Inferior parietal cortex (tissue), 1 donor: ENCODE measurements at regions not wholly inside any gene's neighbourhood (a gene's known extent, or its start where the extent isn't known, plus 50 kb on each side); places are given as distances from the start of the nearest gene placed in this dataset.

ENCODE experiments used
- DNase-seq: peaks from one replicate; pipeline ENCODE4 v3.0.0-alpha.2; 2016; ENCODE audit errors: extremely low spot score

DNA sequence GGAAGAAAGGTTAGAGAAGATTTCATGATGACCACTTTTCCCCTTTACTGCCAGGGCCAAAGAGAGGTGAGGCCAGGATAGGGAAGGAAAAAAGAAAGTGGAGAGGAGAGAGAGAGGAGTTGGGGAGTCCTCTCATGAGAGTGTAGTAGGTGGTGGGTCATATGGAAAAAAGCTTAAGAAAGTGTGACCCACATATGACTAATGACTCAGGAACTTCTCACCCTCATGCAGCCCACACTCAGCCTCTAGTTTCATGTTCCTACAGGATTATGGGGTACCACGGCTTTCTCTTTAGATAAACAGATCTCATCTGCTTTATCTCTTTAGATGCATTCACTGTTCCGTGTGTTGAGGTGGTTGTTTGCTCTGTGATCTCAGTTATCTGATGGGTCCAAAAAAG lies 462.5 kb upstream of the IGFBP3 start:
- DNase-seq, result no peak

DNA sequence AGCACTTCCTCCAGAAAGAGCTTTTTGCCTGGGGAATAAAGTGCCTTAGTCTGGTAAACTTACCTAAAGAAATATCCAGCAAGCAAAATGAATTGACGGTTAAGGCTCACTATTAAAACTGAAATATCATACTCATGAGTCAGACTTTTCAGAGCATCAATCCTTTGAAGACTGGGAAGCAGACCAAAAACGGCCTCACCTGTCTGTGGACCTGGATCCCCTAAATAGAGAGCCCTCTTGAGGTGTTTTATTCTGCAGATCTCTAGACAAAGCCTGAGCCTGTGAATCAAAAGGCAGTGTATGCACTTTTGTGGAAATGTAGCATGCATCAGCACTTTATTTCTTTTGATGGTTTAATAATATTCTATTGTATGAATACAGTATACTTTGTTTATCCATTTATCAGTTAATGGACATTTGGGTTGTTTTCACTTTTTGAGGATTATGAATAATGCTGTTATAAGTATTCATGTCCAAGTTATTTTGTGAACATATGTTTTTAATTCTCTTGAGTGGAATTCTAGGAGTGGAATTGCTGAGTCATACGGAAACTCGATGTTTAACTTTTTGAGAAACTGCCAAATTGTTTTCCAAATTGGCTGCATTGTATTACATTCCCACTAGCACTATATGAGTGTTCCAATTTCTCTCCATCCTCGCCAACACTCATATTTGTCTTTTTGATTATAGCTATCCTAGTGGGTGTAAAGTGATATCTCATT lies 449.0 kb upstream of the IGFBP3 start:
- DNase-seq, result no peak

DNA sequence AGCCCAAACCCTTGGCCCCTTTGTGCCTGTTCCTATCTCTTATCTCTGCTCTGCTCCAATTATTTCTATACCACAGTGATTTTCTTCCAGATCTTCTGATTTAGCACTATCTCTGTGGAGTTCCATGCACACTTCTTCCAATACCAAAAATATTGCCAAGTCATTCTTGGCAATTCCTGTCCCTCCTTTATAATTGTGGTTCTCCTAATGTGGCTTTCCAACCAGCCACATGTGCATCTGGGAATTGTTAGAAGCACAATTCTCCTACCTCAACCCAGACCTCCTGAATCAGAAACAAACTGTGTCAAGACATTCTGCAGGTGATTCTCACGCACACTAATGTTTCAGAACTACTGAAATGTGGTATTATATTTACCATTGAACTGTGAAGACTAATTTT lies 447.8 kb upstream of the IGFBP3 start:
- DNase-seq, result no peak

DNA sequence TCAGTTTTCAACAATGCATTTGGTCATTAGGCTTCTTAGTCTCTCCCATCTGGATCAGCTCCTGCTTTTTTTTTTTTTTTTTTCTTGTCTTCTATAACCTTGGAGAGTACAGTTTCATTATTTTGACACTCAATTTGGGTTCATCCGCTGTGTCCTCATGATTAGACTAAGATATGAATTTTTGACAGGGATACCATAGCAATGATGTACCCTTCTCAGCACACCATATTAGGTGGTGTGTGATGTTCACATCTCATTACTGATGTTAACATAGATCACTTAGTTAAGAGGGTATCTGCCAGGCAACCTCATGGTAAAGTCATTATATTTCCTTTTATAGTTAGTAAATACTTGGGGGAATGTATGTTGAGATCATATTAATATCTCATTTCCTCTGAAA lies 445.5 kb upstream of the IGFBP3 start:
- no peak for DNase-seq

DNA sequence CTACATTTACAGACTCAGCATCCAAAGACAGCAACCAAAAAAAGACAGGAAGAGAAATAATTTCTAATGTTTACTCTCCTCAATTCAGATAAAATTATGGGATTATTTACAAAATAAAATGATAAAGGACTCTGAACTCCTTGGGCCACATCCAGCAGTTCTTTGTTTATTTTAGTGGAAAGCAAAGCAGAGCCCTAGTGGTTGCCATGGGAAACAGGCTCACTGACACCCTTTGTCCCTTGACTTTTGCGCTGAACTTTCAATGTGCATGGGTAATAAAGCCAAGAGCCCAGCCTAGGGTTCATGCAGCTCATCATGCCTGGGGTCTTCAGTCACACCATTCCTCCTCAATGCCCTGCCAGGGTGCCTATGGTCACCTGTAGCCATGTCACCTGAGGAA lies 442.6 kb upstream of the IGFBP3 start:
- DNase-seq, result no peak

DNA sequence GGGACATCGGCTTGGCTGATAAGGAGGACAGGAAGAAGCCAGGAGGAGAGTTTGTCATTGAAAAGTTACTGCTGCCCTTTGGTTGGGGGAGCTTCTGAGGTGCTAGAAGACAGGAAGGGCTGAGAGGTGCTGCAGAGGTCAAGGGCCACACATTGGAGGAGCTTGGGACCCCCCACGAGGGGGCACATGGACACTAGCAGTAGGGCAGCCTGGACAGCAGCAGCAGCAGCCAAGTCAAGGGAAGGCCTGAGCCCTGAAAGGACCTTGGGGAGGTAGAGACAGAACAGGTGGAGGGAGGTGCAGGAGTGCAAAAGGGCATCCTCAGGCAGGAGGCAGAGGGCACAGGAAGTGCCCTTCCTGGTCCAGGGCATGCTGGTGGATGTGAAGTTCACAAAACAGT lies 439.7 kb upstream of the IGFBP3 start:
- no peak for DNase-seq

DNA sequence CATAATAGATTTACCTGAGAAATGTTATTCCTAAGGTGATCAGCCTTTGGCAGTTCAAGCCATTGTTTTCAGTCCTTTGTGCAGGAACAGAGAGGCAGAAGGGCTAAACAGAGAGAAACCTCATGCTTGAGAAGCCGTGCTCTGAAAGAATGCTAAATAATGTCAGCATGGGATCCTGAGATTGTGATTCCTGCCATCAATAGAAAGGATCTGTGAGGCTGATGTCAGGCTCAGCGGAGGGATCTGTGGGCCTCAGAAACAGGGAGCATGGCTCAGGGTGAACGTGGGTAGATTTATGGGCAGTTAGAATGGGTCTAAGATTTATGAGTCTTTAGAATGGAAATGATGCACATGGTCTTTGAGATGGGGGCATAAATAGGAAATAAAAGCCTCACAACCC lies 439.2 kb upstream of the IGFBP3 start:
- no peak for DNase-seq

DNA sequence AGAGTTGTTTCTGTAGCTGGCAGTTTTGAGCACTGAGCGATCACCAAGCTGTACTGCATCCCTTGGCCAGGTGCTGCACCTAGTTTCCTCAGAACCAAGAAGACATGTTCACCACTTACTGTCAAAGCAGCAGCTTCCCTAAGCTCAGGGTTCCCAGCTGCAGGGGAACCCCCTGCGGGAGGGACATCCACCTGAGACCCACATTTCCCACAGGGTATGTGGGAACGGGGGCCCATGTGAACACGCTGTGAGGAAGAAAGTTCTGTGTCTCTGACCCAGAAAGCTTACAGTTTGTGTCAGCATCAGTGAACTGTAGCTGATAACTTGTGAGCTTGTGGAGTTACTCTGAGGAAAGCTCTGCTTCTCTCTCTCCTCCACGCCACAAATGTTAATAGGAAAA lies 436.8 kb upstream of the IGFBP3 start:
- DNase-seq, result no peak

DNA sequence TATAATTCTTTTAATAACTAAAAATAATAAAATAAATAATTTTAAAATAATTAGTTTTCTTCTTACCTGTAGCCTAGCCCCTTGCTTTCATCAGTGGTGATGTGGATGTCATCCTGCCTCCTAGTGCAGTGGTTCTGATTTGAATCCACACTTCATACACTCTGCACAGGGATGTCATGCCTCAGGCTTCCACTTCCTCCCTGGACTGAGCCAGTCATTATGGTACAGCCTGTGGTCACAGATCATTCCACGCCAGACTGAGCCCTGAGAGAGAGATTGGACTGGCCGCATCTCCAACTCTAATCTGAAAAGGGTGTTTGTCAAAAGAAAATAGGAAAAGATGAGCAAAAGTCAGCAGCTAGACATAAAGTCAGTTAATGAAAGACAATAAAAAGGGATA lies 436.2 kb upstream of the IGFBP3 start:
- no peak for DNase-seq

DNA sequence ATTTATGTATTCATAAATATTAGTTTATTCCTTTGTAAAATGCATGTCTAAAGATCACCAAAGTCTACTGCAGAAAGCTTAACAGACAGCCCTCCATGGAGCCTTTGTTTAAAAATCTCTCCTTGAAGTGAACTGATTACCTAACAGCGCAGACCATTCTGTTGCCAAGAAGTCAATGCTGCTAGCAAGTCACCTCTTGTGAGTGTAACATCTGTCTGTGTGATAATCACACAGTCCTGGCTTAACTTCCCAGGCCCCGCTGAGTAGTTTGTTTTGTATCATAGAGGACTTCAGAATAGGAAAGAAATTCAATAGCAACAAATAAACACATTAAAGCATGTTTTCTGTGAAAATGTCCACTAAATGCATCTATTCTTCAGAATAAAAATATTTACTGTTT lies 435.3 kb upstream of the IGFBP3 start:
- no peak for DNase-seq

DNA sequence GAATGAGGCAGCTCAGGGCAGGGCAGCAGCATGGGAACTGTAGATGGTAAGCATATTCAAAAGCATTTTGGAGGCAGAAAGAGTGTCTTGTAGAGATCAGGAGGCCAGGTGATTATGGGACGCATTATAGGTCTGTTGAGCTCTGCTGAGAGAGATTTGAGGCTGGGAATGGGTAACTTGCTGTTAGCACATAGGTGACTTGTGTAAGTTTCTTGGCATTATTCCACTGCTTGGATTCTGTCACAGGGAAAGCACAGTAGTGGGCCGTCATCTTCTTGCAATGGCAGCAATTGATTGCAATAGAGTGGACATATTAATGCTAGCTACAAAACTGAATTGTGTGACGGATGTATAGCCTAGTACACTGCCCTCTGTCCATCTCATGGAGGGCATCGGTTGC lies 434.3 kb upstream of the IGFBP3 start:
- DNase-seq, result no peak

DNA sequence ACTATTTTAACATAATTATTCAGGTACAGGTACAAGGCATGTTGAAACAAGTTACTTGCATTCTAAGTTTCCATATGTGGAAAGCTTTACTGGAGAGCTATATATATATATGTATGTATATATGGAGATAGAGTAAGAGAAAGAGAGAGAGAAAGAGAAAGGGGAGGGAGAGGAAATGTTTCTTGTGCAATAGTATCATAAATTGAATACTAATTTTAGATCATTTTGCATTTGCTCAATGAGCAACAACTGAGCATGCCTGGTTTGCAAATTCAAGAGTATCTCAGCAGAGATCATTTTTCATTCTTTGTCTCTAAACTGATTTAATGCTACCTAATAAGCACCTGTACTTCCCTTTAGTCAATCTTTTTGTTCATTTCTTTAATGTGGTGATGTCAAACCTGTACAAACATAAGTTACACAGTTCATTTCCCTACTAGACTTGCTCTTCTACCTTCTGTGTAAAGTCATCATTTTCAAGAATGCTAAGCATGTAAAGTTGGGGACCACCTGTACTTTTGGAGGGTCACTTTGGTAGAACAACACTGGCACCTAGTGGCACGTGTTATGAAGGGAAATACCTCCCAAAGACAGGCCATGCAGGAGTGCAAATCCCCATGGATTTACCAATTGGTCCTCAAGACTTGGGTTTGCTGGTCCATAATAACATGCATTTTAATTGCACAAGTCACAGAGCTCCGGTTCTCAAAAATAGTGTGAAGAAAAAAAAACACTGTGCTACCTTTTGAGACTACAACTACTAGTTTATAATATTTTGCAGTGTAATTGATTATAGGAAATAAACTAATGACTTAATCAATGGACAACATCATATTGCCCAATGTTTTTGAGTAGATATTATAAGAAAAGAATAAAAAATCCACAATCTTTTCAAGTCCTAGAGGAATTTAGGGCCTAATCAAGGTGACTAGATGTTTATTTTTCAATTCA lies 431.2 kb upstream of the IGFBP3 start:
- peak; percentile 36 for DNase-seq

DNA sequence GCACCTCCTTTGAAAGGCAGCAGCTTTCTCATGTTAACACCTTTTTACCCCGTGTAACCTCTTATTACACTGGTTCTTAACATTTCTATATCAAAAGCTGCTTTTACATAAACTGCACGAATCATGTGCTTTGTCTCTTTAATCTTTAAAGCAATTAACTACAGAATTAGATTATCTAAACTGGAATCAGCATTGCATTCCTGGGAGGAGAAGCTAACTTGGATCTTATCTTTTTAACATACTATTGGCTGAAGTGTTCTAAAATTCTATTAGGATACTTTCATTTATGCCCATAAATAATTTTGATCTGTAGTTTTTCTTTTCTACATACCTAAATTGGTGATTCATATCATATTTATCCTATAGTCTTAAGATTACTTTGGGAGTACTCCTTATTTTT lies 428.4 kb upstream of the IGFBP3 start:
- DNase-seq, result no peak

DNA sequence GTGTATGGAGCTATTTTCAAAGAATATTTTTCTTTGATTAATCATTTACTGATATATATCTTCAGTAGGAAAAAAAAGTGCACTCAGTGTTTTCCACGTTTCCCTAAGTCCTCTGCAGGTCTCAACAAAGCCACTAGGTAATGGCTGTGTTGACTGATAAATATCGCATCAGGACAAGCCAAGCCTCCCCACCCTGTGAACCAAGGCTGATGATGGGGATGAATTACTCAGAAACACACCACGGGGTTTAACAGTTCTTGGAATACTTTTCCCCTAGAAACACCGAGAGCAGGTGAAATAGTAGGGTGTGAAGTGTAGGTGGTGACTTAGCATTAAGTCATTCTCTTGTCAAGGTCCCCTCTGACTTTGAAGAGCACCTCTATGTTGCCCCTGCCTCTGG lies 423.5 kb upstream of the IGFBP3 start:
- no peak for DNase-seq

DNA sequence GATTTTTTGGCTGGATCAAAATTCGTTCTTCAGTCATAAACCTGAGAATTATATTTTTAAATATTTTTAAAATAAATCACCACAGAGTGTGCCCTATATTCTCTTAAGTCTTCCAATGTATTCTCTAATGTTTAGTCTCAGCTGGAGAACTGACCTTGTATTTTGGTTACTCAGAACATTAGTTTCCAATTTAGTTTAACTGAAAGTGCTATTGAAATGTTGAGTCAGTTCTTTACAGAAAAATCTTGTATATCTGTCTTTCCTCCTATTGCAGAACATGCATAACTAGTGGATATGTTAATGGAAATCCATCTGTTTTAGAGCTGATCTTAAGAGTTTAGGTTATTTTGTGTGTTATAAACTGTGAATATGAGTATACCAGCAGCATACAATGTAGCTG lies 422.7 kb upstream of the IGFBP3 start:
- DNase-seq, result no peak

DNA sequence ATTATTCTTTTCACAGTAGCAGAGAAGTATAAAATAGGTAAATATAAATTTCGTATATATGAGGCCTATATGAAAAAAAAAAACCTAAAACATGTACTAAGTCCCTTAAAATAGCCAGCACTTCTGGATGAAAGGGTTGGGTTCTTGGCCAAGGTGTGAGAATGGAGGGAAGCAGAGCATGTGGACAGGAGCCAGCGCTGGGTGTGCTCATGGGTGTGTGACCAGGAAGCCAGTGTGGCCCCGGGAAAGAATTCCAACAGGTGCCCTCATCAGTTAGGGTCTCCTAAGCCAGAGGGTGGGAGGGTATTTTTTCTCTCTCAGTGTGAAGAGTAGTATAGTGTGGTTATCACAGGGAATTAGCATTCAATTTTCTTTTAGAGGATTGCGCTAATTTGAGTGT lies 401.9 kb upstream of the IGFBP3 start:
- DNase-seq, result no peak

DNA sequence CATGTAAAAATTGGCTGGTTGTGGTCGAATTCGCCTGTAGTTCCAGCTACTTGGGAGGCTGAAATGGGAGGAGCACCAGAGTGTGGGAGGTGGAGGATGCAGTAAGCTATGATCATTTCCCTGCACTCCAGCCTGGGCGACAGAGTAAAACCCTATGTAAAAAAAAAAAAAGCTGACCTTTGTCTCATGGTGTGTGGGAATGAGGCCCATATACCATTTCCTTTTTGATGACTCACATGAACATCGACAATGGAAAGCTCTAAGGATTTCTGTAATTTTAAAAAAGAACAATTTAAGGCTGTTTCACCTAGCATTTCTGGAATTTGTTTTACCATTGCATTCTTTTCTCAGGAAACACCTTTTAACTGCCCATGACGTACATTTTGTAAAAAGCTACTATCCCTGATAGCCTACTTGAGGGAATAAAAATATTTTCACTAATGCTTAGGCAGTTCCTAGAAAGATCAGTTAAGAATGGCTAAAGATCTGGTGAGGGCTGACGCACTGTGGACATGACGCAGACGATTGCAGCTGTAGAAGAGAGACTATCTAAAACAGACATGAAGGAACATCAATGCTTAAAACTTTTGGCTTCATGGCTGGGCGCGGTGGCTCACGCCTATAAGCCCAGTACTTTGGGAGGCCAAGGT lies 400.6 kb upstream of the IGFBP3 start:
- DNase-seq, result no peak

DNA sequence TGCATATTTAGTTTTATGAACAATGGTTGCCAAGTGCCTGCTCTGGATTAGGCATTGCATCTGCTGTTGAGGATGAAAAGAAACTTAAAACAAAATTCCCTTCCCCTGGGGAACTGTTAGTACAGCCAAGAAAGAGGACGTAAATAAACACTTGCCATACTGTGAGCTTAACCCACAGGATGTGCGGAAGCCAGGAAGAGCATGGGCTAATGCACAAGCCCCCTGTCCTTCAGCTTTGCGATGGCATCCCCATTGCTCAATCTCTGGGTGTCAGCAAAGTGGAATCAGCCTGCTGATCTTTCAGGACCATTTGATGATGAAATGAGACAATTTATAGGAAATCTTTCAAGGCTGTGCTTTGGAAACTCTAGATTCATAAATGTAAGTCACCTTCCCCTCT lies 399.9 kb upstream of the IGFBP3 start:
- no peak for DNase-seq

DNA sequence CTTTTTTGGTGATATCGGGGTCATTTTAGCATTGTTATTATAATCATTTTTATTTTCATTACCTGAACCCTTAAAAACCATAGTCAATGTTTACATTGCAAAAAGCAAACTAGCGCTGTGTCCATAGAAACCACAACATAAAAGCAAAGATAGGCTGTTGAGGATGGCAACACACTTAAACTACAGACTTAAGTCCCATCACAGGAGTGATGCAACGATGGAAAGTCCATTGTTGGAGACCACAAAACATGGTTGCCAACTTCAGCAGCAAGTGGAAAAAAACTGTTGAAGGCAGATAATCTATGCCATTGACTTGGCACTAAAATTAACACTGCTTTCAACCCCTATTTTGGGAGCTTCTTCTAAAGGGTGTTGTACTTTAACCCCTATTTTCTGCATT lies 398.8 kb upstream of the IGFBP3 start:
- no peak for DNase-seq

DNA sequence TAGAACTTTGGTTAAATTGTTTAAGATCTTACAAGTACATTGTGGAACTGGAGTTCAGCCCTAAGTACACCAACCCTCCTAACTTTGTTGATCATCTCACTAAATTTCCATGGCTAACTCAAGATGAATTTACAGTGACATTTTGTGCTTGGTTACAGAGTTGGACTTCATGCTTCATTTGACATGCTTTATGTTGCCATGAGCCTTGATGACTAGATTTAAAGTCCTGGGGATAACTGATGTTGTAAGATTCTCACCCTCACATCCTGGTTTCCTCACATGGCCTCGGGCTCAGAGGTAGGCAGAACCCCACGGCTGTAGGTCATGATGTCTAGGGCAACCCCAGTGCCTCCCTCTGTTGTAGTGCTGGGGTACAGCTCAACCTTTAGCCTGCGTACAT lies 397.2 kb upstream of the IGFBP3 start:
- DNase-seq, result no peak

DNA sequence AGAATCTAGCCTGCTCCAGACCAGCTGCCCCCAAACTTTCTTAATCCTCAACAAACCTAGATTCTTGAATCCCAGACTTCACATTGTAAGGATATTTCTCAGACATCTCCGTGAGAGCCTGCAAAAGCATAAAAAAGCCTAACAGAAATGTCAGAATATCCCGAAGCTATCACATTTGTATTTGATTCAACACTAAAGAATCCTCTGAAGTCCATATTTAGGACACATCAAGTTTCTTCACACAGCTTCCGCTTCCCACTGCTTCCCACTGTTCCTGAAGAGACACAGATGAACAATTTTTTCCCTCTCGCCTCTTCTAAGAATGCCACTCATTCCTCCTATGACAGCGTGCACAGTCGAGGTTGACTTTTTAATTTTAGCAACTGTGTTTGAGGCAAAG lies 396.2 kb upstream of the IGFBP3 start:
- no peak for DNase-seq

DNA sequence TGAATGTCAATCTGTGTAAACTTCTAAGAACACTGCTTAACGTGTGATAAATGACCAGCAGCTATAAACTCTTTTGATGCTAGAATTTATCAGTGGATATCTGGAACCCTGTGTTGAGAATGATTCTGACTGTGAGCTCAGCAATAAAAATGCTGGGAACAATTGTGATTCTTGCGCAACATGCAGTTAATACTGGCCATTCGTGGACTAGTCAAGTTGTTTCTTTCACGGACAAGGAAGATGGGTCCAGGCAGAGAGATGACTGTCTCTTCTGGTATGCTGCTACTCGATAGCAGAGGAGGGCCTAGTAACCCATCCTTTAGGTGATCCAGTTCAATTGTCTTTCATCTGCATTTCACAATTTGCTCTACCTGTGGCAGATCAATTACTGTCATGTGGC lies 394.8 kb upstream of the IGFBP3 start:
- DNase-seq, result no peak

DNA sequence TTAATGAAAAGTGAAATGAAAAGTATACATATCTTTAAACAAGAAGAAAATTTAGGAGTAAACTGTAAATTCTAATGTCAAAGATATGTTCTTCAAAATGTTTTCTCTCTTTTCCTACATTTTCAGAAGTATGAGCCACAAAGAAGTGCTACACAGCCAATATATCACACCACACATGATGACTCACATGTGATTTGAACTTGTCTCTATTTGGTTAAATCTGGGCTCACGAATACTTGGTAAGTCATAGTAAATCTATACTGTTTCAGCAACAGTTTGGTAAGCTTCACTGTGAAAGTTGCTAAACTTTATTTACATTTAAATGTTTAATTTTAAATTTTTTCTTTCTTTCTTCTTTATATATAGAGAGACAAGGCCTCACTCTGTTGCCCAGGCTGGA lies 380.6 kb upstream of the IGFBP3 start:
- no peak for DNase-seq
